Liver (tissue), 8 donors: ENCODE measurements at regions not wholly inside any gene's neighbourhood (a gene's known extent, or its start where the extent isn't known, plus 50 kb on each side); places are given as distances from the start of the nearest gene placed in this dataset.

Source experiments
- DNase-seq: peaks from one replicate; pipeline ENCODE4 v3.0.0-alpha.2; 2017; ENCODE audit warnings: low spot score
- H3K27ac ChIP-seq, 2 donors: one replicate each; pipeline ENCODE4 v1.7.0; 2013; ENCODE audit warnings: inconsistent platforms in 2 of 2, low read length in 2 of 2, control low read depth in 1 of 2, low read depth in 1 of 2, mild to moderate bottlenecking in 1 of 2
- H3K27me3 ChIP-seq, 4 donors: one replicate each; pipeline versions ENCODE4 v1.6.1 to v1.7.0; 2013; ENCODE audit warnings: low read length in 3 of 4, inconsistent platforms in 1 of 4, mild to moderate bottlenecking in 1 of 4, moderate library complexity in 1 of 4; ENCODE audit not compliant: control insufficient read depth in 4 of 4, insufficient read depth in 4 of 4
- H3K36me3 ChIP-seq, 4 donors: one replicate each; pipeline versions ENCODE4 v1.6.1 to v1.7.0; 2013; ENCODE audit warnings: low read length in 3 of 4, mild to moderate bottlenecking in 3 of 4, low read depth in 1 of 4, moderate library complexity in 1 of 4; ENCODE audit not compliant: control insufficient read depth in 4 of 4, insufficient read depth in 3 of 4
- H3K4me1 ChIP-seq, 4 donors: one replicate each; pipeline versions ENCODE4 v1.6.1 to v1.7.0; 2013; ENCODE audit warnings: low read length in 3 of 4, mild to moderate bottlenecking in 3 of 4, moderate library complexity in 1 of 4; ENCODE audit not compliant: control insufficient read depth in 4 of 4, insufficient read depth in 4 of 4
- H3K4me3 ChIP-seq, 3 donors: one replicate each; pipeline versions ENCODE4 v1.6.1 to v1.7.0; 2013; ENCODE audit warnings: low read length in 3 of 3, control low read depth in 1 of 3, low read depth in 1 of 3, mild to moderate bottlenecking in 1 of 3
- H3K9ac ChIP-seq, 2 donors: one replicate each; pipeline ENCODE4 v1.7.0; 2013; ENCODE audit warnings: low read length in 2 of 2, mild to moderate bottlenecking in 2 of 2, moderate library complexity in 2 of 2, control low read depth in 1 of 2, low read depth in 1 of 2
- H3K9me3 ChIP-seq, 4 donors: one replicate each; pipeline versions ENCODE4 v1.6.1 to v1.7.0; 2013; ENCODE audit warnings: low read length in 3 of 4; ENCODE audit not compliant: control insufficient read depth in 4 of 4
- ATF3 ChIP-seq: IDR thresholded peaks from 2 replicates; pipeline ENCODE4 v1.6.1; 2016; ENCODE audit warnings: antibody characterized with exemption
- CTCF ChIP-seq: fragments of 150-350 bp; IDR thresholded peaks from 2 replicates; pipeline ENCODE4 v1.5.1; 2017; ENCODE audit warnings: improper control_type of control experiment, low read depth, low read length; ENCODE audit not compliant: missing input control
- EGR1 ChIP-seq, 2 donors: IDR thresholded peaks; 2 replicates each; pipeline ENCODE4 v1.6.1; 2016 to 2018; ENCODE audit warnings: antibody characterized with exemption in 2 of 2, low read depth in 2 of 2
- FOXA1 ChIP-seq: IDR thresholded peaks from 2 replicates; pipeline ENCODE4 v1.6.1; 2016; ENCODE audit warnings: antibody characterized with exemption
- FOXA2 ChIP-seq: IDR thresholded peaks from 2 replicates; pipeline ENCODE4 v1.6.1; 2016; ENCODE audit warnings: antibody characterized with exemption
- GABPA ChIP-seq, 2 donors: IDR thresholded peaks in 1 of 2; conservative IDR thresholded peaks in 1 of 2; 2 replicates each; pipeline ENCODE4 v1.6.1; 2016; ENCODE audit warnings: antibody characterized with exemption in 2 of 2, mild to moderate bottlenecking in 1 of 2, moderate library complexity in 1 of 2
- HNF4A ChIP-seq, 2 donors: conservative IDR thresholded peaks; 2 replicates each; pipeline ENCODE4 v1.6.1; 2016; ENCODE audit warnings: antibody characterized with exemption in 2 of 2, mild to moderate bottlenecking in 2 of 2
- HNF4G ChIP-seq: IDR thresholded peaks from 2 replicates; pipeline ENCODE4 v1.6.1; 2016; ENCODE audit warnings: antibody characterized with exemption
- JUND ChIP-seq, 2 donors: IDR thresholded peaks; 2 replicates each; pipeline ENCODE4 v1.6.1; 2016; ENCODE audit warnings: antibody characterized with exemption in 2 of 2
- MAX ChIP-seq: IDR thresholded peaks from 2 replicates; pipeline ENCODE4 v1.6.1; 2016; ENCODE audit warnings: antibody characterized with exemption
- NR2F2 ChIP-seq: IDR thresholded peaks from 2 replicates; pipeline ENCODE4 v1.6.1; 2016; ENCODE audit warnings: antibody characterized with exemption
- RAD21 ChIP-seq, 2 donors: IDR thresholded peaks; 2 replicates each; pipeline ENCODE4 v1.6.1; 2016; ENCODE audit warnings: antibody characterized with exemption in 2 of 2, mild to moderate bottlenecking in 2 of 2
- REST ChIP-seq: IDR thresholded peaks from 2 replicates; pipeline ENCODE4 v1.6.1; 2016; ENCODE audit warnings: antibody characterized with exemption, mild to moderate bottlenecking
- RXRA ChIP-seq, 2 donors: IDR thresholded peaks; 2 replicates each; pipeline ENCODE4 v1.6.1; 2017 to 2018; ENCODE audit warnings: antibody characterized with exemption in 2 of 2, mild to moderate bottlenecking in 1 of 2
- SP1 ChIP-seq: IDR thresholded peaks from 2 replicates; pipeline ENCODE4 v1.6.1; 2018; ENCODE audit warnings: antibody characterized with exemption, mild to moderate bottlenecking
- TAF1 ChIP-seq: conservative IDR thresholded peaks from 2 replicates; pipeline ENCODE4 v1.6.1; 2016; ENCODE audit warnings: antibody characterized with exemption, mild to moderate bottlenecking
- YY1 ChIP-seq: IDR thresholded peaks from 2 replicates; pipeline ENCODE4 v1.6.1; 2016; ENCODE audit warnings: antibody characterized with exemption, mild to moderate bottlenecking
- ZBTB33 ChIP-seq: IDR thresholded peaks from 2 replicates; pipeline ENCODE4 v1.6.1; 2016; ENCODE audit warnings: antibody characterized with exemption
- WGBS: extraction: QIAGEN DNeasy Blood & Tissue Kit; methylation state at CpG from one replicate; pipeline ENCODE4 v1.1.7; 2013; 5-methylcytosine and 5-hydroxymethylcytosine counted together
- donor health status: healthy.
- donor health status: healthy.
- donor health status: healthy.
- donor health status: healthy.
- donor health status: healthy.

GRCh38 chr5:162324328-162324727 lies 256.8 kb downstream of the GABRG2 start:
- Histone ChIP-seq H3K27ac (no peak overlapping the region), H3K4me3 (no peak overlapping the region), H3K4me1 (no peaks in the 10 kb centered on the region), H3K27me3 (no peaks in the 10 kb centered on the region), H3K9me3 (no peaks in the 10 kb centered on the region), H3K9ac (no peak overlapping the region), H3K36me3 (no peaks in the 10 kb centered on the region)
- 58% methylated on average over 3 of the region's 3 CpGs for WGBS
- no peak for DNase-seq
- TF ChIP-seq EGR1 (IDR thresholded peaks at IDR 0.05; ENCODE audit: low read depth in 2 of 2) = no peak
- TF ChIP-seq MAX = no peak
- TF ChIP-seq SP1 = no peak
- no peak for TF ChIP-seq RAD21 (IDR thresholded peaks at IDR 0.05)
- TF ChIP-seq NR2F2 = no peak
- no peak for TF ChIP-seq FOXA1
- TF ChIP-seq GABPA (IDR thresholded peaks at IDR 0.05 in 1 of 2, conservative IDR thresholded peaks at IDR 0.05 in 1 of 2) = no peak
- TF ChIP-seq TAF1 = no peak
- TF ChIP-seq REST = no peak
- TF ChIP-seq ZBTB33 = no peak
- TF ChIP-seq FOXA2 = no peak
- no peak for TF ChIP-seq YY1
- no peak for TF ChIP-seq RXRA (IDR thresholded peaks at IDR 0.05)
- no peak for TF ChIP-seq JUND (IDR thresholded peaks at IDR 0.05)
- no peak for TF ChIP-seq CTCF
- no peak for TF ChIP-seq ATF3
- TF ChIP-seq HNF4A (conservative IDR thresholded peaks at IDR 0.05) = no peak
- no peak for TF ChIP-seq HNF4G
